ENCODE measurements at regions not wholly inside any gene's neighbourhood (a gene's known extent, or its start where the extent isn't known, plus 50 kb on each side); places are given as distances from the start of the nearest gene placed in this dataset.
"Not testable (repeated sequence)": the region's sequence is repeated elsewhere in the genome, so short reads cannot be mapped to it uniquely, and the experiment has no call there.

- 25 to 47% methylated on average over 1 of the region's 1 CpG for WGBS, 2 donors
- H3K27ac ChIP-seq, result no peak overlapping the region
- TF ChIP-seq CTCF (IDR thresholded peaks at IDR 0.05) (no peak), POLR2A (IDR thresholded peaks at IDR 0.05) (no peak)
- no peaks in the 10 kb centered on the region for H3K4me1 ChIP-seq
- H3K27me3 ChIP-seq, result no peaks in the 10 kb centered on the region
- H3K9me3 ChIP-seq, result no peaks in the 10 kb centered on the region
- DNase-seq, result no peak
- H3K36me3 ChIP-seq, result no peaks in the 10 kb centered on the region
- intact Hi-C loops (cut with DNase I), result no loop called here
- H3K4me3 ChIP-seq, result no peak overlapping the region
Measured at GRCh38 chr10:9577746-9578145, 1439.9 kb upstream of the CELF2 start.

- H3K4me1 ChIP-seq, result no peaks in the 10 kb centered on the region
- no peaks in the 10 kb centered on the region for H3K27me3 ChIP-seq
- WGBS, 2 donors, result 57 to 69% methylated on average over 3 of the region's 3 CpGs
- H3K9me3 ChIP-seq, result no peaks in the 10 kb centered on the region
- no peak for TF ChIP-seq CTCF (IDR thresholded peaks at IDR 0.05)
- TF ChIP-seq POLR2A (IDR thresholded peaks at IDR 0.05), result no peak
- no peak overlapping the region for H3K27ac ChIP-seq
- no peak overlapping the region for H3K4me3 ChIP-seq
- intact Hi-C loops (cut with DNase I), result no loop called here
- H3K36me3 ChIP-seq, result no peaks in the 10 kb centered on the region
- DNase-seq, result no peak
Measured at GRCh38 chr10:9579110-9579705, 1438.5 kb upstream of the CELF2 start.

- H3K9me3 ChIP-seq; H3K36me3 ChIP-seq; H3K4me1 ChIP-seq; H3K27me3 ChIP-seq; DNase-seq; H3K27ac ChIP-seq; intact Hi-C loops (cut with DNase I); H3K4me3 ChIP-seq: not testable (repeated sequence)
- 57 to 67% methylated on average over 1 of the region's 1 CpG for WGBS, 2 donors
Measured at GRCh38 chr10:9582803-9583202, 1434.9 kb upstream of the CELF2 start.

DNA sequence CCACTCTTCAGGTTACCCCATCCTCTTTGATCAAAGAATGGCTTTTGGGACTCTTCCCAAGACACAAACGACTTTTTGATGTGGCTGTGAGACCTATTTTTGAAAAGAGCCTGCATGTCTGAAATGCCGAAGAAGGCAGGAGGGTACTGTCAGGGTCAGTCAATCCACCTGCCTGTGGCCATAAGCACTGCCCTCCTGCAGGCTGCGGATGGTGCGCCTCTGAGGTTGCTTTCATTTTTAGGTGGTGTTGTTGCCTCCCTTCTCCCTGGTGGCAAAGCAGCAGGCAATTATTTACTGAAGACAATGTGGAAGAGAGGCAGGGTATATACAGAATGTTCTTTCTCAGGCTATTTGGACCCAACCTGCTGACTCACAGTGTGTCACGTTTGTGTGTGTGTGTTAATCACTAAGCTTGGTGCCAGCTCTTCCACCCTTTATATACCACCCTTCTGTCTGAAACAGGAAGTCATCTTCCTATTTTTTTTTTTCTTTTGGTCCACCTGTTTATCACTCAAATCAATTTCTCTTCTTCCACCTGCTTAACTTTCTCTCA is 1421.2 kb upstream of the CELF2 start:
- WGBS, 2 donors, result 67 to 72% methylated on average over 5 of the region's 5 CpGs
- Histone ChIP-seq H3K4me1 (no peaks in the 10 kb centered on the region), H3K27me3 (no peaks in the 10 kb centered on the region), H3K36me3 (no peaks in the 10 kb centered on the region), H3K9me3 (no peaks in the 10 kb centered on the region), H3K4me3 (peak overlapping the region in 1 of 4 donors; percentile 34), H3K27ac (peak overlapping the region in 1 of 4 donors; percentile 29)
- no peak for DNase-seq
- TF ChIP-seq CTCF (IDR thresholded peaks at IDR 0.05) (no peak), POLR2A (IDR thresholded peaks at IDR 0.05) (no peak)
- intact Hi-C loops (cut with DNase I), result no loop called here

GRCh38 chr10:9602998-9603397 is 1414.7 kb upstream of the CELF2 start:
- no peaks in the 10 kb centered on the region for H3K36me3 ChIP-seq
- H3K27ac ChIP-seq, result no peak overlapping the region
- no peak overlapping the region for H3K4me3 ChIP-seq
- no peaks in the 10 kb centered on the region for H3K9me3 ChIP-seq
- H3K4me1 ChIP-seq, result no peaks in the 10 kb centered on the region
- TF ChIP-seq CTCF (IDR thresholded peaks at IDR 0.05) (no peak), POLR2A (IDR thresholded peaks at IDR 0.05) (no peak)
- H3K27me3 ChIP-seq, result no peaks in the 10 kb centered on the region
- intact Hi-C loops (cut with DNase I), result no loop called here
- no peak for DNase-seq
- whole genome bisulfite sequencing, 2 donors, result 40 to 41% methylated on average over 6 to 8 of the region's 9 CpGs

DNA sequence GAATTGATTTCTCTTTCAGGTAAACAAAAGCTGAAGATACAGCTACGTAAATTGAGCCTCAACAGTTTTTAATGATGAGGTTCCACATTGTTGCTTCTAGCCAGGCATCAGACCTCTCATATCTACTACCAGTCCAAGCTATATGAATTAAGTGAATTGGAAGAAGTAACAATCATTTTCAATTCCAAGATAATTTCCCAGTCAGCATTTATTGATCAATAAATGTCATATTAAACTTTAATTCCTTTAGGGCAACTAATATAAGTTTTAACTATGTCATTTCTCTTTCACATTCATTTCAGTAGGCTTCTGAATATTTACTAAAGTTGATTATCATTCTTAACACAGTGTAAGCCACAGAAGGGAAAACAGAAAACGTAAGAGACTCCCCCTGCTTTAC is 1413.7 kb upstream of the CELF2 start:
- H3K4me1 ChIP-seq, result no peaks in the 10 kb centered on the region
- DNase-seq, result no peak
- no peaks in the 10 kb centered on the region for H3K9me3 ChIP-seq
- intact Hi-C loops (cut with DNase I), result no loop called here
- H3K36me3 ChIP-seq, result no peaks in the 10 kb centered on the region
- H3K4me3 ChIP-seq, result no peak overlapping the region
- no peak overlapping the region for H3K27ac ChIP-seq
- TF ChIP-seq CTCF (IDR thresholded peaks at IDR 0.05), result no peak
- no peak for TF ChIP-seq POLR2A (IDR thresholded peaks at IDR 0.05)
- no peaks in the 10 kb centered on the region for H3K27me3 ChIP-seq
- WGBS, 2 donors, result 68 to 70% methylated on average over 2 of the region's 2 CpGs

Data from esophagus squamous epithelium (tissue), 5 donors.